Right lobe of liver (tissue), 4 donors: ENCODE measurements at regions not wholly inside any gene's neighbourhood (a gene's known extent, or its start where the extent isn't known, plus 50 kb on each side); places are given as distances from the start of the nearest gene placed in this dataset.

Source experiments
- POLR2A ChIP-seq: fragments of 450-650 bp; IDR thresholded peaks from one replicate; pipeline ENCODE4 v1.6.1; 2017; ENCODE audit warnings: antibody characterized with exemption, mild to moderate bottlenecking
- TF ChIP-seq, protein P1 (sequence below), 4 donors: fragments of 200-600 bp in 3 of 4; fragments of 450-650 bp in 1 of 4; IDR thresholded peaks; one replicate each; pipeline versions ENCODE4 v1.5.1 to v1.8.0; 2016 to 2022; ENCODE audit warnings: antibody characterized with exemption in 4 of 4, mild to moderate bottlenecking in 2 of 4
- donor health status: DM: no; HTN: no; CAD: no.
- donor health status: DM: no; HTN: no; CAD: no.
- donor health status: DM: no; HTN: yes; CAD: no.

DNA sequence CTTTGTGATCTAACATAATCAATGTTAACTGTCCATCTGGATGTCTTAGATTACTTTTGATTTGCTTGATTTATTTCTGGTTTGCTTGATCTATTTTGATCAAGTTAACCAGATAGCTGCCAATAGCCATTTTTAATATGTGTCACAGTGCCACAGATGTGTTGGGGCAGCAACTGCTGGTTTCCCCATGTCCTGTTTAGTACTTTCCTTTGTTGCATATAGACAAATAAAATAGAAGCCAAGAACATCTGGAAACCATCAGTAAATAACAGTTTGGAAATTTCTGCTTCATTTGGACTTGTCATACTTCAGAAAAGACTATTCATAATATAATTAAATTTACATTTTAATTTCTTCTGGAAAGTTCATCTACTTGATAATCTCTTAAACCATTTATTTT is 145.6 kb upstream of the C21orf91 start:
- TF ChIP-seq, protein P1, sequence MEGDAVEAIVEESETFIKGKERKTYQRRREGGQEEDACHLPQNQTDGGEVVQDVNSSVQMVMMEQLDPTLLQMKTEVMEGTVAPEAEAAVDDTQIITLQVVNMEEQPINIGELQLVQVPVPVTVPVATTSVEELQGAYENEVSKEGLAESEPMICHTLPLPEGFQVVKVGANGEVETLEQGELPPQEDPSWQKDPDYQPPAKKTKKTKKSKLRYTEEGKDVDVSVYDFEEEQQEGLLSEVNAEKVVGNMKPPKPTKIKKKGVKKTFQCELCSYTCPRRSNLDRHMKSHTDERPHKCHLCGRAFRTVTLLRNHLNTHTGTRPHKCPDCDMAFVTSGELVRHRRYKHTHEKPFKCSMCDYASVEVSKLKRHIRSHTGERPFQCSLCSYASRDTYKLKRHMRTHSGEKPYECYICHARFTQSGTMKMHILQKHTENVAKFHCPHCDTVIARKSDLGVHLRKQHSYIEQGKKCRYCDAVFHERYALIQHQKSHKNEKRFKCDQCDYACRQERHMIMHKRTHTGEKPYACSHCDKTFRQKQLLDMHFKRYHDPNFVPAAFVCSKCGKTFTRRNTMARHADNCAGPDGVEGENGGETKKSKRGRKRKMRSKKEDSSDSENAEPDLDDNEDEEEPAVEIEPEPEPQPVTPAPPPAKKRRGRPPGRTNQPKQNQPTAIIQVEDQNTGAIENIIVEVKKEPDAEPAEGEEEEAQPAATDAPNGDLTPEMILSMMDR (IDR thresholded peaks at IDR 0.05), result no peak
- no peak for TF ChIP-seq POLR2A
